OCI-LY7 (cell line): ENCODE measurements at regions not wholly inside any gene's neighbourhood (a gene's known extent, or its start where the extent isn't known, plus 50 kb on each side); places are given as distances from the start of the nearest gene placed in this dataset.

Source experiments
- BruUV-seq: library from RNA; stranded (reverse); fragments of 400-500 nt; replicated peaks from 2 replicates; lab custom pipeline; 2021; lab: Mats Ljungman, UMichigan
- CTCF ChIA-PET: fragments of 300-600 bp; sonication (Branson Sonifier 250); formaldehyde crosslinking; loops from one replicate; lab custom pipeline; 2022; ENCODE audit warnings: antibody characterized with exemption; ENCODE audit not compliant: unreplicated experiment; lab: Charles Lee
- POLR2A ChIA-PET: fragments of 300-600 bp; sonication (Branson Sonifier 250); formaldehyde crosslinking; loops from one replicate; lab custom pipeline; 2022; ENCODE audit warnings: antibody characterized with exemption; lab: Charles Lee
- DNase-seq: peaks from one replicate; pipeline ENCODE4 v3.0.0-alpha.2; 2015; ENCODE audit warnings: low spot score
- H2AFZ ChIP-seq: fragments of 200-600 bp; sonication (generic), shearing (Covaris generic); 2 replicates; pipeline ENCODE4 v1.6.1; 2014; ENCODE audit warnings: mild to moderate bottlenecking, antibody characterized with exemption, low read length, moderate library complexity
- H3K27ac ChIP-seq: fragments of 200-600 bp; sonication (generic); 2 replicates; pipeline ENCODE4 v1.5.1; 2014; ENCODE audit warnings: mixed run types, low read depth, mild to moderate bottlenecking, moderate library complexity, low read length, inconsistent platforms; ENCODE audit not compliant: poor library complexity, severe bottlenecking
- H3K36me3 ChIP-seq: fragments of 200-600 bp; sonication (generic); 2 replicates; pipeline ENCODE4 v1.6.1; 2014; ENCODE audit warnings: mild to moderate bottlenecking, antibody characterized with exemption, low read length, moderate library complexity, mixed read lengths; ENCODE audit not compliant: insufficient read depth
- H3K4me1 ChIP-seq: fragments of 200-600 bp; sonication (generic); 2 replicates; pipeline ENCODE4 v1.5.1; 2014; ENCODE audit warnings: mild to moderate bottlenecking, low read length; ENCODE audit not compliant: insufficient read depth, poor library complexity, severe bottlenecking
- H3K4me2 ChIP-seq: fragments of 200-600 bp; sonication (generic); 2 replicates; pipeline ENCODE4 v1.6.1; 2014; ENCODE audit warnings: mild to moderate bottlenecking, low read length
- H3K4me3 ChIP-seq: fragments of 200-600 bp; sonication (generic); 2 replicates; pipeline ENCODE4 v1.5.1; 2014; ENCODE audit warnings: mild to moderate bottlenecking, low read depth, low read length; ENCODE audit not compliant: poor library complexity, severe bottlenecking
- H3K79me2 ChIP-seq: fragments of 200-600 bp; sonication (generic); 2 replicates; pipeline ENCODE4 v1.6.1; 2016; ENCODE audit warnings: low read depth, mild to moderate bottlenecking, low read length, moderate library complexity, mixed read lengths; ENCODE audit not compliant: insufficient read depth
- H3K9me2 ChIP-seq: fragments of 200-600 bp; sonication (generic); 2 replicates; pipeline ENCODE4 v1.6.1; 2016; ENCODE audit warnings: mild to moderate bottlenecking, low read length, mixed read lengths; ENCODE audit not compliant: insufficient read depth
- H3K9me3 ChIP-seq: fragments of 200-600 bp; sonication (generic); 2 replicates; pipeline ENCODE4 v1.6.1; 2014; ENCODE audit warnings: mild to moderate bottlenecking, mixed run types, low read length, mixed read lengths
- H4K20me1 ChIP-seq: fragments of 200-600 bp; sonication (generic); 2 replicates; pipeline ENCODE4 v1.6.1; 2014; ENCODE audit warnings: mild to moderate bottlenecking, antibody characterized with exemption, low read length, moderate library complexity, mixed read lengths; ENCODE audit not compliant: insufficient read depth
- CTCF ChIP-seq: fragments of 200-600 bp; sonication (generic); conservative IDR thresholded peaks from 2 replicates; pipeline ENCODE4 v1.5.1; 2014; ENCODE audit warnings: mild to moderate bottlenecking, antibody characterized with exemption, low read length, moderate library complexity, mixed read lengths
- EZH2phosphoT487 ChIP-seq: fragments of 200-600 bp; sonication (generic); IDR thresholded peaks from 2 replicates; pipeline ENCODE4 v1.6.1; 2018; ENCODE audit warnings: low read depth, borderline replicate concordance, mild to moderate bottlenecking, mixed run types, antibody characterized with exemption, low read length, moderate library complexity, mixed read lengths
- intact Hi-C: fragments of 100-400 bp; cut with micrococcal nuclease; formaldehyde crosslinking; loops from one replicate; pipeline ENCODE4 v1.10.0; 2022; ENCODE audit not compliant: unreplicated experiment

DNA sequence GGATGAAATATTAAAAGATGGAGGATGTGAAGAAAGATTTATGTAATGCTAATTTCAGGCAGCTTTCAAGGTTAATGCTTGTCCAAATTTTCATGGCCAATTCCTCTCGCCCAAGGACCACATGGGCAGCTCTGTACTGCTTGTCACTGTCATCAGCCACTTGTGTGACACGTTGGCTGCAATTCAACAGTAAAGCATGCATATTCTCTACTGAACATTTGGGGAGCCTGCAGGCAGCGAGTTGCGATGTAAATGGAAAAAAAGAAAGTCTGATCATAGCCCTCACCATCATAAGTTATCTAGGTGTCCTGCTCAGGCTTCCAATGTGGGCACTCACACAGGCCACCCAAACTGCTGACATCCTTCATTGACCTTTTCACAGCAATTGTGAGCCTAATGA is 1026.8 kb upstream of the NR2F2 start:
- no TSS peak for BruUV-seq
- CTCF ChIA-PET = no interaction called here
- H3K9me2 ChIP-seq = no peaks in the 10 kb centered on the region

DNA sequence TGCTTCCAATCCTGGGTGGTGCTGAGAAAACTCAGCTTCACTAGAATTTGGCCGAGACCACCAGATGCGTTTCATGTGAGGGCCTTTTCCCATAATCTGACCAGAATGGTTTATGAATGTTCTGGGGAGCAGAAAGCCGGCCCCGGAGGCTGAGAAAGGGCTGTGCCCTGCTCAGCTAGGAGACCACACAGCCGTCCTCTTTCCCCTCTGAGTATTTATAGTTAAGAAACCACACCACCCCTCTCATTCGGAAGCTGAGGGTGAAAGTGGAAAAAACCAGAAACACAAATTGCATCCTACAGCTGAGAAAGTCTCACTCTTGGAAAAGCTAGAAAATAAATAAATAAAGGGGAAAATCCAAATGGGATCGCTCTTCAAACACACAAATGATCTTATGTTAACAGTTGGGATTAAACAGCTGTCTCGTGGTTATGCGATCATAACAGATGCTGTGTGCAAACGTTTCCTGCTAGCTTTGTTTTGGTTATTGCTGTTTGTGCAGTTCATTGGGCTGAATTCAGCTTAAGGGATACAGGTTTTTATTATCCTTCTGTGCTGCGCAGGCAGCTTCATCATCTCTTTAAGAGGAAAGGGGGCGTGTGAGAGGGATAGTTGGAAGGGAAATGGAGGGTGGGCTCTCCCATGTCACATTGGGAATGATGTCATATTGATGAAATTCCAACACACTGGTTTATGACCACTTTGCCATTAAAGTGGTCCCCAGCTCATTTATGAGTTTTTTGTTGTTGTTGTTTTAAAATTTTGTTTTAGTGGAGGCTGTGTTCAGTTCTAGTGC is 1026.2 kb upstream of the NR2F2 start:
- Histone ChIP-seq H3K9me3 (no peaks in the 10 kb centered on the region), H3K36me3 (no peaks in the 10 kb centered on the region), H3K79me2 (no peaks in the 10 kb centered on the region), H4K20me1 (no peaks in the 10 kb centered on the region), H3K4me3 (no peak overlapping the region), H3K4me2 (no peak overlapping the region), H3K9me2 (no peaks in the 10 kb centered on the region), H3K4me1 (no peaks in the 10 kb centered on the region), H2AFZ (no peak overlapping the region), H3K27ac (no peak overlapping the region)
- ChIA-PET POLR2A (interaction anchor here (0.6 to 0.7 kb wide), 4 partner anchors 162 to 1913 kb away, joined by 3 to 4 read pairs (median 3); no protein-coding TSS in a partner anchor), CTCF (no interaction called here)
- intact Hi-C loops = no loop called here
- no peak for DNase-seq
- no TSS peak for BruUV-seq
- no peak for TF ChIP-seq CTCF
- TF ChIP-seq EZH2phosphoT487 = no peak

More for the DNA sequence above, 1026.8 kb upstream of the NR2F2 start:
- H3K9me3 ChIP-seq = no peaks in the 10 kb centered on the region
- H3K4me3 ChIP-seq = no peak overlapping the region
- H3K79me2 ChIP-seq = no peaks in the 10 kb centered on the region
- no peak overlapping the region for H3K27ac ChIP-seq
- intact Hi-C loops = no loop called here
- H2AFZ ChIP-seq = no peak overlapping the region
- H4K20me1 ChIP-seq = no peaks in the 10 kb centered on the region
- no peaks in the 10 kb centered on the region for H3K36me3 ChIP-seq
- POLR2A ChIA-PET = interaction anchor here (0.6 to 0.7 kb wide), 4 partner anchors 15 to 823 kb away, joined by 3 to 4 read pairs (median 3); no protein-coding TSS in a partner anchor
- no peaks in the 10 kb centered on the region for H3K4me1 ChIP-seq
- TF ChIP-seq CTCF (no peak), EZH2phosphoT487 (no peak)
- no peak for DNase-seq
- H3K4me2 ChIP-seq = no peak overlapping the region

DNA sequence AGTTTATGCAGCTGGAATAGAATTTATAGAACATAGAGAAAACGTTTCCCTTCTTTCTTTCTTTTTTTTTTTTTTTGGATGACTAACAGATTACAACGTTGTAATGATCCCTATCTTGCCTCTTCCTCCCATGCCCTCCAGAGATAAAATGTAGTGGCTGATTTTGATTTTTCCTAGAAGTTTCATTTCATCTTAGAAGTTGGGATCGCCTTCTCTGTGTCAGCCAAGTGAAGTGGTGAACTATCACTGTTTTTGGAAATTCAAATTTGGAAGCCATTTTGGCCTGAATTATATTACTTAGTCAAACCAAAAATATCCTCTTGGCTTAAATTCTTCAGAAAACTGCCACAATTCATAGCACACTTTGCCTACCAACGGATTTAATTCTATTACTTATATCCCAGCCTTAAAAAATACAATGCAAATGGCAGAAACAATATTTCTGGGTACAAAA is 1025.5 kb upstream of the NR2F2 start:
- H3K4me3 ChIP-seq = no peak overlapping the region
- H3K36me3 ChIP-seq = no peaks in the 10 kb centered on the region
- no peak for DNase-seq
- no peak overlapping the region for H3K4me2 ChIP-seq
- H4K20me1 ChIP-seq = no peaks in the 10 kb centered on the region
- no peaks in the 10 kb centered on the region for H3K9me2 ChIP-seq
- ChIA-PET CTCF (no interaction called here), POLR2A (no interaction called here)
- intact Hi-C loops = no loop called here
- H2AFZ ChIP-seq = no peak overlapping the region
- BruUV-seq = no TSS peak
- H3K9me3 ChIP-seq = no peaks in the 10 kb centered on the region
- H3K4me1 ChIP-seq = no peaks in the 10 kb centered on the region
- no peaks in the 10 kb centered on the region for H3K79me2 ChIP-seq
- no peak overlapping the region for H3K27ac ChIP-seq
- TF ChIP-seq EZH2phosphoT487 (no peak), CTCF (no peak)
